HepG2 (cell line): ENCODE measurements at regions not wholly inside any gene's neighbourhood (a gene's known extent, or its start where the extent isn't known, plus 50 kb on each side); places are given as distances from the start of the nearest gene placed in this dataset.

Experiments used
- ATAC-seq: fragments of 200-7000 bp; cut with Tn5 transposase; 3 replicates; pipeline ENCODE4 v1.9.1; 2020; ENCODE audit warnings: mild to moderate bottlenecking, moderate library complexity
- BruUV-seq: library from RNA; stranded (reverse); fragments of 400-500 nt; replicated peaks from 2 replicates; lab custom pipeline; 2021; lab: Mats Ljungman, UMichigan
- CTCF ChIA-PET: fragments of 300-600 bp; formaldehyde crosslinking; extraction: SDS; loops from one replicate; lab custom pipeline; 2021; ENCODE audit warnings: low total read pairs, inconsistent platforms, low intra/inter-chr PET ratio; lab: Yijun Ruan, JAX
- POLR2A ChIA-PET: fragments of 350-600 bp; sonication (Branson Sonifier 250); formaldehyde crosslinking; loops from one replicate; lab custom pipeline; 2020; ENCODE audit warnings: antibody characterized with exemption, inconsistent platforms; lab: Yijun Ruan, JAX
- DNase-seq: peaks from one replicate; pipeline ENCODE4 v3.0.0-alpha.2; 2015; ENCODE audit warnings: low spot score
- FAIRE-seq: peaks from 3 replicates; lab custom pipeline; 2011; peaks lifted over from hg19 to GRCh38; lab: Jason Lieb, UNC
- H2AFZ ChIP-seq: one replicate; pipeline ENCODE4 v1.6.1; 2011; ENCODE audit warnings: low read length, inconsistent platforms
- H3K27ac ChIP-seq: fragments of 300-600 bp; 3 replicates; pipeline ENCODE4 v1.8.0; 2011; ENCODE audit warnings: mixed run types, mild to moderate bottlenecking, mixed read lengths, low read length, inconsistent platforms; ENCODE audit not compliant: insufficient read depth; ENCODE audit errors: extremely low read length
- H3K27me3 ChIP-seq, 2 experiments: fragments of 200-600 bp in 1 of 2; 2 replicates in 1 of 2; 3 replicates in 1 of 2; pipeline versions ENCODE4 v1.6.0 to v1.8.0; 2011; ENCODE audit warnings: low read length in 2 of 2, mild to moderate bottlenecking in 2 of 2, moderate library complexity in 2 of 2, inconsistent platforms in 1 of 2; ENCODE audit not compliant: insufficient read depth in 2 of 2, control insufficient read depth in 1 of 2
- H3K36me3 ChIP-seq, 2 experiments: fragments of 200-600 bp in 1 of 2; replicated peaks in 1 of 2; 2 replicates in 1 of 2; 3 replicates in 1 of 2; pipeline versions ENCODE4 v1.5.1 to v1.8.0; 2011; ENCODE audit warnings: low read length in 2 of 2, inconsistent platforms in 1 of 2; ENCODE audit not compliant: insufficient read depth in 2 of 2, control insufficient read depth in 1 of 2
- H3K4me1 ChIP-seq: 2 replicates; pipeline ENCODE4 v1.5.1; 2012; ENCODE audit warnings: low read length, inconsistent platforms; ENCODE audit not compliant: insufficient read depth
- H3K4me2 ChIP-seq: 2 replicates; pipeline ENCODE4 v1.6.0; 2011; ENCODE audit warnings: low read depth, low read length, inconsistent platforms
- H3K4me3 ChIP-seq, 3 experiments: fragments of 200-600 bp in 1 of 3; sonication (generic), shearing (Covaris generic) in 1 of 3; replicated peaks in 1 of 3; 2 replicates each; pipeline ENCODE4 v1.5.1; 2011 to 2016; ENCODE audit warnings: low read length in 3 of 3, inconsistent platforms in 2 of 3, low read depth in 2 of 3, mild to moderate bottlenecking in 2 of 3, control low read depth in 1 of 3, mixed read lengths in 1 of 3; ENCODE audit not compliant: insufficient read depth in 1 of 3
- H3K79me2 ChIP-seq: one replicate; pipeline ENCODE4 v1.6.1; 2011; ENCODE audit warnings: low read length, inconsistent platforms; ENCODE audit not compliant: insufficient read depth
- H3K9ac ChIP-seq: 2 replicates; pipeline ENCODE4 v1.6.0; 2011; ENCODE audit warnings: mild to moderate bottlenecking, low read depth, low read length, inconsistent platforms; ENCODE audit not compliant: insufficient read depth
- H3K9me3 ChIP-seq: 2 replicates; pipeline ENCODE4 v1.5.1; 2012; ENCODE audit warnings: mild to moderate bottlenecking, low read length
- H4K20me1 ChIP-seq: 2 replicates; pipeline ENCODE4 v1.6.0; 2011; ENCODE audit warnings: inconsistent platforms, mild to moderate bottlenecking, low read length, moderate library complexity; ENCODE audit not compliant: insufficient read depth
- HNF4G ChIP-seq, 2 experiments: sonication (generic) in 1 of 2; formaldehyde crosslinking in 1 of 2; IDR thresholded peaks; 2 replicates each; pipeline versions ENCODE4 v1.4.0 to v1.6.1; 2011 to 2020; ENCODE audit warnings: borderline replicate concordance in 2 of 2, low read depth in 2 of 2, mild to moderate bottlenecking in 2 of 2, low read length in 1 of 2, missing genetic modification reagents in 1 of 2, moderate library complexity in 1 of 2
- MAFK ChIP-seq, 2 experiments: IDR thresholded peaks in 1 of 2; conservative IDR thresholded peaks in 1 of 2; 2 replicates each; pipeline ENCODE4 v1.6.1; 2011; ENCODE audit warnings: improper control_type of control experiment in 2 of 2, low read length in 2 of 2
- SP5 ChIP-seq: IDR thresholded peaks from 2 replicates; pipeline ENCODE4 v1.6.1; 2016; ENCODE audit warnings: low read depth, borderline replicate concordance
- ZFAT ChIP-seq: sonication (generic); formaldehyde crosslinking; conservative IDR thresholded peaks from 2 replicates; pipeline ENCODE4 v1.8.1; 2023; ENCODE audit warnings: missing genetic modification reagents, inconsistent platforms
- ZNF326 ChIP-seq: sonication (generic); formaldehyde crosslinking; IDR thresholded peaks from 2 replicates; pipeline ENCODE4 v1.4.0; 2020; ENCODE audit warnings: missing genetic modification reagents, borderline replicate concordance
- ZNF383 ChIP-seq: sonication (generic); formaldehyde crosslinking; IDR thresholded peaks from 2 replicates; pipeline ENCODE4 v1.4.0; 2020; ENCODE audit warnings: missing genetic modification reagents, mild to moderate bottlenecking, borderline replicate concordance
- ZNF772 ChIP-seq: sonication (generic); formaldehyde crosslinking; IDR thresholded peaks from 2 replicates; pipeline ENCODE4 v1.5.0; 2020; ENCODE audit warnings: mild to moderate bottlenecking, missing genetic modification reagents
- WGBS: methylation state at CpG from one replicate; pipeline ENCODE4 v1.1.6; 2017; ENCODE audit warnings: low lambda C conversion rate; 5-methylcytosine and 5-hydroxymethylcytosine counted together
- in situ Hi-C: cut with HindIII; loops from 2 replicates; pipeline ENCODE4 v1.10.0; 2017; ENCODE audit warnings: low pct_unique_long_range_greater_than_20kb; ENCODE audit not compliant: extremely low pct_ligation_motif_present
- intact Hi-C: fragments of 100-400 bp; cut with micrococcal nuclease; formaldehyde crosslinking; loops from one replicate; pipeline ENCODE4 v1.10.0; 2022; ENCODE audit not compliant: unreplicated experiment
- TF ChIP-seq, protein P1 (sequence below): sonication (generic); formaldehyde crosslinking; IDR thresholded peaks from 2 replicates; pipeline ENCODE4 v1.5.1; 2020; ENCODE audit warnings: mild to moderate bottlenecking, missing genetic modification reagents, moderate library complexity
- TF ChIP-seq, protein P2 (sequence below): sonication (generic); formaldehyde crosslinking; IDR thresholded peaks from 2 replicates; pipeline ENCODE4 v1.5.1; 2020; ENCODE audit warnings: mild to moderate bottlenecking, moderate library complexity, missing genetic modification reagents
- TF ChIP-seq, protein P3 (sequence below): sonication (generic); formaldehyde crosslinking; IDR thresholded peaks from 2 replicates; pipeline ENCODE4 v1.4.0; 2020; ENCODE audit warnings: mild to moderate bottlenecking, low read depth, missing genetic modification reagents
- TF ChIP-seq, protein P4 (sequence below): sonication (generic); formaldehyde crosslinking; IDR thresholded peaks from 2 replicates; pipeline ENCODE4 v1.5.0; 2020; ENCODE audit warnings: mild to moderate bottlenecking, missing genetic modification reagents

DNA sequence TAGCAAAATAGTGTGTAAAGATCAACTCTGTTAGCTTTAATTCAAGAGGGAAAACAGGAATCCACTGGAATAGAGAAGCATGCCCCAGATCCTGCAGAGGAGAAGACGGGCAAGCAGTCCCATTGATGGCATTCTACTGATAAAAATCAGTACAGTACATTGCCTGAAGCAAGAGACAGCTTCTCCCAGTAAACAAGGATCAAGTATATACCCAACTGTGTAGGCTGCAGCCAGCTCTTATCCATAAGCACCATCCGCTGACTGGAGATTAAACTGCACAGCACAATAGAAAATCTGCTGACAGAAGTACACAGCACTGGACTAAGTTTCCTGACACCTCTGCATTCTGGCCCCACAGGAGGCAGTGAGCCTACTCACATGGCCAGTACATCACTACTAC is 110.1 kb downstream of the COX18 start:
- in situ Hi-C loops = no loop called here
- FAIRE-seq (no peak), DNase-seq (no peak)
- Histone ChIP-seq H3K9ac (no peak overlapping the region), H3K4me2 (no peak overlapping the region), H3K36me3 (no peaks in the 10 kb centered on the region)
- peak in 1 of 2 experiments; percentile 4; a peak in 1 of 4 replicates for TF ChIP-seq MAFK (conservative IDR thresholded peaks at IDR 0.05 in 1 of 2, IDR thresholded peaks at IDR 0.05 in 1 of 2; ENCODE audit: low read length in 2 of 2)
- TF ChIP-seq, protein P1, sequence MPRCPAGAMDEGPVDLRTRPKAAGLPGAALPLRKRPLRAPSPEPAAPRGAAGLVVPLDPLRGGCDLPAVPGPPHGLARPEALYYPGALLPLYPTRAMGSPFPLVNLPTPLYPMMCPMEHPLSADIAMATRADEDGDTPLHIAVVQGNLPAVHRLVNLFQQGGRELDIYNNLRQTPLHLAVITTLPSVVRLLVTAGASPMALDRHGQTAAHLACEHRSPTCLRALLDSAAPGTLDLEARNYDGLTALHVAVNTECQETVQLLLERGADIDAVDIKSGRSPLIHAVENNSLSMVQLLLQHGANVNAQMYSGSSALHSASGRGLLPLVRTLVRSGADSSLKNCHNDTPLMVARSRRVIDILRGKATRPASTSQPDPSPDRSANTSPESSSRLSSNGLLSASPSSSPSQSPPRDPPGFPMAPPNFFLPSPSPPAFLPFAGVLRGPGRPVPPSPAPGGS = no peak
- TF ChIP-seq, all 625 proteins: peak for 1
- POLR2A ChIA-PET = no interaction called here
- intact Hi-C loops = no loop called here
- Histone ChIP-seq H4K20me1 (no peaks in the 10 kb centered on the region), H2AFZ (no peak overlapping the region), H3K27me3 (no peaks in the 10 kb centered on the region; a peak in 1 of 5 replicates), H3K4me3 (no peak overlapping the region), H3K79me2 (no peaks in the 10 kb centered on the region), H3K27ac (no peak overlapping the region), H3K9me3 (no peaks in the 10 kb centered on the region), H3K4me1 (no peaks in the 10 kb centered on the region)
- 7% methylated on average over 1 of the region's 2 CpGs for WGBS
- BruUV-seq = no TSS peak
- CTCF ChIA-PET = no interaction called here
- no peak for ATAC-seq

DNA sequence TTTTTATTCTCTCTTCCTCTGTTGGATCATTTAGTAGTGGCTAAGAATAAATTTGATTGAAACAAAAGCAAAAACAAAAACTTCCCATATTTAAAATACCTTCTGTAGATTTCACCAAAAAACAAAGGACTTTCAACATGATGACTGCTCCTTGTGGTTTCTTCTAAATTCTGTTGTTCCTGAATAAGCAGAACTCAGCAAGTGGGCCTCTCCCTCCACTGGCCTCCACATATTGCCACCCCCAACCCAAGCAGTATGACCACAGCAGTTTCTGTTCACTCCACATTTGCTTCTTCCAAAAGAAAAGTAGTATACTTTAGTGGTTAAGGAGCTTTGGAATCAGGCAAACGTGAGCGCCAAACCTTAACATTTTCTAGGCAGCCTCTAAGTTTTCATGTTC is 114.7 kb downstream of the COX18 start:
- WGBS = 29% methylated on average over 2 of the region's 2 CpGs
- H2AFZ ChIP-seq = no peak overlapping the region
- DNase-seq = no peak
- H3K4me3 ChIP-seq = no peak overlapping the region
- no peaks in the 10 kb centered on the region for H3K79me2 ChIP-seq
- no TSS peak for BruUV-seq
- no peaks in the 10 kb centered on the region for H4K20me1 ChIP-seq
- H3K4me2 ChIP-seq = no peak overlapping the region
- no peaks in the 10 kb centered on the region; a peak in 1 of 5 replicates for H3K27me3 ChIP-seq
- no peaks in the 10 kb centered on the region for H3K4me1 ChIP-seq
- no peak for FAIRE-seq
- intact Hi-C loops = no loop called here
- CTCF ChIA-PET = no interaction called here
- POLR2A ChIA-PET = no interaction called here
- TF ChIP-seq ZFAT (CRISPR knock-in tag) (no peak), ZNF383 (no peak), ZNF772 (CRISPR knock-in tag) (no peak), HNF4G (IDR thresholded peaks at IDR 0.05; ENCODE audit: borderline replicate concordance, low read depth, low read length) (no peak), HNF4G (CRISPR knock-in tag; IDR thresholded peaks at IDR 0.05; ENCODE audit: borderline replicate concordance, low read depth) (no peak), SP5 (CRISPR knock-in tag) (no peak), ZNF326 (no peak)
- TF ChIP-seq, protein P2, sequence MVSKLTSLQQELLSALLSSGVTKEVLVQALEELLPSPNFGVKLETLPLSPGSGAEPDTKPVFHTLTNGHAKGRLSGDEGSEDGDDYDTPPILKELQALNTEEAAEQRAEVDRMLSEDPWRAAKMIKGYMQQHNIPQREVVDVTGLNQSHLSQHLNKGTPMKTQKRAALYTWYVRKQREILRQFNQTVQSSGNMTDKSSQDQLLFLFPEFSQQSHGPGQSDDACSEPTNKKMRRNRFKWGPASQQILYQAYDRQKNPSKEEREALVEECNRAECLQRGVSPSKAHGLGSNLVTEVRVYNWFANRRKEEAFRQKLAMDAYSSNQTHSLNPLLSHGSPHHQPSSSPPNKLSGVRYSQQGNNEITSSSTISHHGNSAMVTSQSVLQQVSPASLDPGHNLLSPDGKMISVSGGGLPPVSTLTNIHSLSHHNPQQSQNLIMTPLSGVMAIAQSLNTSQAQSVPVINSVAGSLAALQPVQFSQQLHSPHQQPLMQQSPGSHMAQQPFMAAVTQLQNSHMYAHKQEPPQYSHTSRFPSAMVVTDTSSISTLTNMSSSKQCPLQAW (CRISPR knock-in tag) = no peak
- TF ChIP-seq, protein P3, sequence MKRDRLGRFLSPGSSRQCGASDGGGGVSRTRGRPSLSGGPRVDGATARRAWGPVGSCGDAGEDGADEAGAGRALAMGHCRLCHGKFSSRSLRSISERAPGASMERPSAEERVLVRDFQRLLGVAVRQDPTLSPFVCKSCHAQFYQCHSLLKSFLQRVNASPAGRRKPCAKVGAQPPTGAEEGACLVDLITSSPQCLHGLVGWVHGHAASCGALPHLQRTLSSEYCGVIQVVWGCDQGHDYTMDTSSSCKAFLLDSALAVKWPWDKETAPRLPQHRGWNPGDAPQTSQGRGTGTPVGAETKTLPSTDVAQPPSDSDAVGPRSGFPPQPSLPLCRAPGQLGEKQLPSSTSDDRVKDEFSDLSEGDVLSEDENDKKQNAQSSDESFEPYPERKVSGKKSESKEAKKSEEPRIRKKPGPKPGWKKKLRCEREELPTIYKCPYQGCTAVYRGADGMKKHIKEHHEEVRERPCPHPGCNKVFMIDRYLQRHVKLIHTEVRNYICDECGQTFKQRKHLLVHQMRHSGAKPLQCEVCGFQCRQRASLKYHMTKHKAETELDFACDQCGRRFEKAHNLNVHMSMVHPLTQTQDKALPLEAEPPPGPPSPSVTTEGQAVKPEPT (CRISPR knock-in tag) = no peak
- TF ChIP-seq, protein P4, sequence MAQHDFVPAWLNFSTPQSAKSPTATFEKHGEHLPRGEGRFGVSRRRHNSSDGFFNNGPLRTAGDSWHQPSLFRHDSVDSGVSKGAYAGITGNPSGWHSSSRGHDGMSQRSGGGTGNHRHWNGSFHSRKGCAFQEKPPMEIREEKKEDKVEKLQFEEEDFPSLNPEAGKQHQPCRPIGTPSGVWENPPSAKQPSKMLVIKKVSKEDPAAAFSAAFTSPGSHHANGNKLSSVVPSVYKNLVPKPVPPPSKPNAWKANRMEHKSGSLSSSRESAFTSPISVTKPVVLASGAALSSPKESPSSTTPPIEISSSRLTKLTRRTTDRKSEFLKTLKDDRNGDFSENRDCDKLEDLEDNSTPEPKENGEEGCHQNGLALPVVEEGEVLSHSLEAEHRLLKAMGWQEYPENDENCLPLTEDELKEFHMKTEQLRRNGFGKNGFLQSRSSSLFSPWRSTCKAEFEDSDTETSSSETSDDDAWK = no peak
- TF ChIP-seq, all 625 proteins: peak for 0
- H3K9ac ChIP-seq = no peak overlapping the region
- in situ Hi-C loops = no loop called here
- H3K27ac ChIP-seq = no peak overlapping the region
- ATAC-seq = no peak
- H3K9me3 ChIP-seq = no peaks in the 10 kb centered on the region
- H3K36me3 ChIP-seq = no peaks in the 10 kb centered on the region
